ENCODE measurements at regions not wholly inside any gene's neighbourhood (a gene's known extent, or its start where the extent isn't known, plus 50 kb on each side); places are given as distances from the start of the nearest gene placed in this dataset.

GRCh38 chr16:31700200-31700529, 172.5 kb downstream of the AHSP start:
- TF ChIP-seq ZNF70 (CRISPR knock-in tag; IDR thresholded peaks at IDR 0.05) (no peak), RARB (CRISPR knock-in tag; IDR thresholded peaks at IDR 0.05) (no peak), ZFP30 (CRISPR knock-in tag; IDR thresholded peaks at IDR 0.05) (no peak), BACH2 (CRISPR knock-in tag; IDR thresholded peaks at IDR 0.05; ENCODE audit: borderline replicate concordance) (no peak), POU6F1 (CRISPR knock-in tag; IDR thresholded peaks at IDR 0.05; ENCODE audit: borderline replicate concordance, low read depth) (no peak), ZFP3 (CRISPR knock-in tag; IDR thresholded peaks at IDR 0.05) (no peak), PATZ1 (CRISPR knock-in tag; IDR thresholded peaks at IDR 0.05; ENCODE audit: borderline replicate concordance) (no peak), ESRRG (CRISPR knock-in tag; IDR thresholded peaks at IDR 0.05) (no peak), CREB5 (CRISPR knock-in tag; IDR thresholded peaks at IDR 0.05; ENCODE audit: low read depth) (no peak)

Data from SK-N-SH treated with all-trans-retinoic acid at 6 μM for 48 hours (cell line).